Fibroblast of lung (primary cell): ENCODE measurements at regions not wholly inside any gene's neighbourhood (a gene's known extent, or its start where the extent isn't known, plus 50 kb on each side); places are given as distances from the start of the nearest gene placed in this dataset.

Experiments
- DNase-seq, 2 donors: peaks; one replicate each; pipeline versions ENCODE4 v3.0.0 to v3.0.0-alpha.2; 2010; ENCODE audit warnings: low read depth in 2 of 2
- H2AFZ ChIP-seq: 2 replicates; pipeline ENCODE4 v1.5.1; 2012; ENCODE audit warnings: low read length, control low read depth, inconsistent platforms
- H3K27ac ChIP-seq: 2 replicates; pipeline ENCODE4 v1.5.1; 2011; ENCODE audit warnings: low read length, control low read depth; ENCODE audit not compliant: insufficient read depth
- H3K27me3 ChIP-seq: 2 replicates; pipeline ENCODE4 v1.5.1; 2011; ENCODE audit warnings: mild to moderate bottlenecking, low read length; ENCODE audit not compliant: control insufficient read depth, insufficient read depth
- H3K36me3 ChIP-seq: 2 replicates; pipeline ENCODE4 v1.5.1; 2011; ENCODE audit warnings: low read length; ENCODE audit not compliant: control insufficient read depth, insufficient read depth
- H3K4me1 ChIP-seq: 2 replicates; pipeline ENCODE4 v1.5.1; 2011; ENCODE audit warnings: low read length; ENCODE audit not compliant: control insufficient read depth, insufficient read depth; ENCODE audit errors: extremely low read depth
- H3K4me2 ChIP-seq: 2 replicates; pipeline ENCODE4 v1.5.1; 2011; ENCODE audit warnings: low read length, control low read depth; ENCODE audit not compliant: insufficient read depth; ENCODE audit errors: extremely low read depth
- H3K4me3 ChIP-seq, 4 experiments: fragments of 200-600 bp in 1 of 4; sonication (generic) in 1 of 4; replicated peaks in 1 of 4; 2 replicates each; pipeline ENCODE4 v1.5.1; 2011 to 2016; ENCODE audit warnings: low read length in 4 of 4, low read depth in 3 of 4, mild to moderate bottlenecking in 3 of 4, control low read depth in 2 of 4, inconsistent platforms in 1 of 4, mixed read lengths in 1 of 4; ENCODE audit not compliant: insufficient read depth in 1 of 4; ENCODE audit errors: control extremely low read depth in 1 of 4
- H3K79me2 ChIP-seq: 2 replicates; pipeline ENCODE4 v1.5.1; 2012; ENCODE audit warnings: mild to moderate bottlenecking, low read length, inconsistent platforms; ENCODE audit not compliant: control insufficient read depth, insufficient read depth
- H3K9ac ChIP-seq: 2 replicates; pipeline ENCODE4 v1.5.1; 2011; ENCODE audit warnings: mild to moderate bottlenecking, low read length, control low read depth; ENCODE audit not compliant: insufficient read depth
- H3K9me3 ChIP-seq: 2 replicates; pipeline ENCODE4 v1.5.1; 2012; ENCODE audit warnings: low read depth, low read length; ENCODE audit not compliant: control insufficient read depth, insufficient read depth
- H4K20me1 ChIP-seq: 2 replicates; pipeline ENCODE4 v1.5.1; 2011; ENCODE audit warnings: low read length; ENCODE audit not compliant: control insufficient read depth, insufficient read depth; ENCODE audit errors: extremely low read depth
- CTCF ChIP-seq, 2 donors: IDR thresholded peaks in 1 of 2; conservative IDR thresholded peaks in 1 of 2; 1 replicate in 1 of 2; 2 replicates in 1 of 2; pipeline ENCODE4 v1.5.1; 2011 to 2012; ENCODE audit warnings: low read length in 2 of 2, control low read depth in 1 of 2, inconsistent platforms in 1 of 2, low read depth in 1 of 2, mild to moderate bottlenecking in 1 of 2
- EZH2 ChIP-seq: IDR thresholded peaks from 2 replicates; pipeline ENCODE4 v1.5.1; 2012; ENCODE audit warnings: low read length, control low read depth, mild to moderate bottlenecking; ENCODE audit errors: missing control alignments

- H3K4me3 ChIP-seq: no peak overlapping the region
- H3K79me2 ChIP-seq: no peaks in the 10 kb centered on the region
- no peak overlapping the region for H3K27ac ChIP-seq
- H3K9me3 ChIP-seq: no peaks in the 10 kb centered on the region
- no peaks in the 10 kb centered on the region for H3K27me3 ChIP-seq
- no peak overlapping the region for H2AFZ ChIP-seq
- H3K9ac ChIP-seq: no peak overlapping the region
- H3K36me3 ChIP-seq: no peaks in the 10 kb centered on the region
- no peaks in the 10 kb centered on the region for H4K20me1 ChIP-seq
- H3K4me1 ChIP-seq: no peaks in the 10 kb centered on the region
- no peak for DNase-seq
- TF ChIP-seq CTCF (conservative IDR thresholded peaks at IDR 0.05 in 1 of 2, IDR thresholded peaks at IDR 0.05 in 1 of 2; ENCODE audit: low read depth in 1 of 2, low read length in 2 of 2) (no peak), EZH2 (no peak)
- H3K4me2 ChIP-seq: no peak overlapping the region
Observed at GRCh38 chr4:63583561-63583960, 825.7 kb downstream of the TECRL start.

GRCh38 chr4:63583007-63583406 is 826.2 kb downstream of the TECRL start:
- H4K20me1 ChIP-seq: no peaks in the 10 kb centered on the region
- no peak overlapping the region for H3K4me3 ChIP-seq
- no peak for DNase-seq
- no peaks in the 10 kb centered on the region for H3K27me3 ChIP-seq
- no peaks in the 10 kb centered on the region for H3K79me2 ChIP-seq
- no peak overlapping the region for H3K4me2 ChIP-seq
- H3K4me1 ChIP-seq: no peaks in the 10 kb centered on the region
- no peaks in the 10 kb centered on the region for H3K36me3 ChIP-seq
- TF ChIP-seq CTCF (conservative IDR thresholded peaks at IDR 0.05 in 1 of 2, IDR thresholded peaks at IDR 0.05 in 1 of 2; ENCODE audit: low read depth in 1 of 2, low read length in 2 of 2) (no peak), EZH2 (no peak)
- H3K9ac ChIP-seq: no peak overlapping the region
- no peak overlapping the region for H2AFZ ChIP-seq
- no peak overlapping the region for H3K27ac ChIP-seq
- H3K9me3 ChIP-seq: no peaks in the 10 kb centered on the region

GRCh38 chr4:63580796-63581475 is 828.3 kb downstream of the TECRL start:
- H3K4me3 ChIP-seq: no peak overlapping the region
- no peak overlapping the region for H3K4me2 ChIP-seq
- no peaks in the 10 kb centered on the region for H3K27me3 ChIP-seq
- no peaks in the 10 kb centered on the region for H3K79me2 ChIP-seq
- no peaks in the 10 kb centered on the region for H3K4me1 ChIP-seq
- no peak for DNase-seq
- no peak overlapping the region for H3K27ac ChIP-seq
- H2AFZ ChIP-seq: no peak overlapping the region
- H4K20me1 ChIP-seq: no peaks in the 10 kb centered on the region
- no peak overlapping the region for H3K9ac ChIP-seq
- no peaks in the 10 kb centered on the region for H3K36me3 ChIP-seq
- H3K9me3 ChIP-seq: no peaks in the 10 kb centered on the region
- no peak for TF ChIP-seq CTCF (conservative IDR thresholded peaks at IDR 0.05 in 1 of 2, IDR thresholded peaks at IDR 0.05 in 1 of 2; ENCODE audit: low read depth in 1 of 2, low read length in 2 of 2)
- no peak for TF ChIP-seq EZH2
